Ishikawa (cell line): ENCODE measurements at regions not wholly inside any gene's neighbourhood (a gene's known extent, or its start where the extent isn't known, plus 50 kb on each side); places are given as distances from the start of the nearest gene placed in this dataset.

Source experiments
- EGR1 ChIP-seq: IDR thresholded peaks from 2 replicates; pipeline ENCODE4 v1.6.1; 2012
- EP300 ChIP-seq: IDR thresholded peaks from 2 replicates; pipeline ENCODE4 v1.6.1; 2012; ENCODE audit warnings: borderline replicate concordance
- TAF1 ChIP-seq: IDR thresholded peaks from 2 replicates; pipeline ENCODE4 v1.6.1; 2012; ENCODE audit warnings: low read depth, mild to moderate bottlenecking
- TEAD4 ChIP-seq: IDR thresholded peaks from 2 replicates; pipeline ENCODE4 v1.6.1; 2012

GRCh38 chr17:72517413-72518158 lies 396.8 kb downstream of the SOX9 start:
- TF ChIP-seq TEAD4 (no peak; the same call in 1 of the 2 replicates), EP300 (no peak), TAF1 (no peak), EGR1 (no peak)
